GM19468 (cell line): ENCODE measurements at regions not wholly inside any gene's neighbourhood (a gene's known extent, or its start where the extent isn't known, plus 50 kb on each side); places are given as distances from the start of the nearest gene placed in this dataset.
"Not testable (repeated sequence)": the region's sequence is repeated elsewhere in the genome, so short reads cannot be mapped to it uniquely, and the experiment has no call there.

Experiments used
- ATAC-seq: cut with Tn5 transposase; IDR thresholded peaks from one replicate; pipeline ENCODE4 v1.9.1; 2021; ENCODE audit warnings: mild to moderate bottlenecking, moderate library complexity, moderate number of reproducible peaks; ENCODE audit not compliant: unreplicated experiment; ENCODE audit errors: extremely low read depth

DNA sequence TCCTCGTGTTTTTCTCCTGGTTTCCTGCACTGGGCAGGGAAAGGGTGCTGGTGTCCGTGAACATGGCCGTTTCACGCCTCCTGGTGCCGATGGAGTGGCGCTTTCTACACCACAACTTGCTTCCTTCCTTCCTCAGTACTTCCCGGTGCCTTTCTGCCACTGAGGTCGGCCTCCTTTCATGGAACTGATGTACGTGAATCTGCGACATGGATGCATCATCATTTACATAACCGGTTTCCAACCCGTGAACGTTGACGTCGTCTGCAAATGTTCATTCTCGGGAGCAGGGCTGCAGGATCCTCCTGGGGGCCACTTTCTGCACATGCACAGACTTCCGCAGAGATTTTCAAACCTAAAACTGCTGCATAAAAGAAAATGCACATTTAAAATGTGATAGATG, 474.4 kb downstream of the BRD1 start:
- ATAC-seq, result no peak

DNA sequence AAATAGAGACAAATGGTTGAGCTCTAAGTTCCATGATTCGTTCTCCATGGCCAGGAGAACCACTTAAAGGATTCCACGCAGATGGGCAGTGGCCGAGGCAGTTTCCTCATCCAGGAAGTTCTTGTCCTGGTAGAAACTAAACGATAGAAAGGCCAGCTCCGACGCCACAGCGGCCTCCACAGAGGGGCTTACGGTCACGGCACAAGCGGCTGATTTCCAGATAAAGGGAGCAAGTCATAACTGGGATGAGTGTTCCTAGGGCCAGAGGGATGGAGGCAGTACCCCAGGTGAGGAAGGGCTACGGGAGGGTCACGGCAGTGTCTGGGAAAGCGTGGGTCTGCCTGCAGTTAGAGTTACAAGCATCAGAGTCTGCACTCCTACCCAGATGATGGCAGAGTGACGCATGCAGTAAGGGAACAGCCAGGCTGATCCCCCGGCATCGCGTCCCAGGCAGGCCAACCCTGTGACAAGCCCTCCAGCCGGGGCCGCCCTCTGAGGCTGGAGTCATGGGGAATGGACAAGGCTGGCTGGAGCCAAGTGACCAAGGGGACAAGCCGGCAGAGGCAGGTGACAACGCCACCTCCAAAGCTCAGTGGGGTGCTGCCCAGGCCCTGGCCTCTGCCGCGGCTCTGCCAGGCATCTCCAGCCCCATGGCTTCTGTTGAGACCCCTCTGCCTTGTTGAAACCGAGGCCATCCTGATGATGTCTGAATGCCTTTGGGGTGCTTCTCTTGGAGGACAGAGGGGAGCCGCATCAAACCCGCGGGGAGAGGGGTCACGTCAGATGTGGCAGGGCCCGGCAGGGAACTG, 475.1 kb downstream of the BRD1 start:
- ATAC-seq, result no peak

DNA sequence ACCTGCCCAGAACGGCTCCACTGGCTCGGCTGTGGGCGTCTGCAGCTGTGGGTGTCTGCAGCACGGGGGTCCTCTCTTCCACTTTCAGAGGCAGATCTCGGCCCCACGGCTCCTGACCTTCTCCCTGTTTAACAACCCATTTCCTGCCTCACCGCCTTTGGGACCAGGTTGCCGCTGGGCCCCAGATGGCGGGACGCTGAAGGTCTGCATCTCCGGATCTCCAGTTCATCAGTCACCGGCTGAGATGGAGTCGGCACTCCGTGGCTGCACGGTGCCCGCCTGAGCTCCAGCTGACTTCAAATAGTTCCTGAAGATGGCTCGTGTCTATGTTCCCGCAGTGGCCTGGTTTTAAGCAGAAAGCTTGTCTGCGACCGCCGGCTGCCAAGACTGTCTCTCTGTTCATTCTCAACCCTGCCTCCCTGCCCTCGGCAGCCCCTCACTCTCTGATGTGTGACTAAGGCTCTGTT, 475.9 kb downstream of the BRD1 start:
- ATAC-seq, result no peak

DNA sequence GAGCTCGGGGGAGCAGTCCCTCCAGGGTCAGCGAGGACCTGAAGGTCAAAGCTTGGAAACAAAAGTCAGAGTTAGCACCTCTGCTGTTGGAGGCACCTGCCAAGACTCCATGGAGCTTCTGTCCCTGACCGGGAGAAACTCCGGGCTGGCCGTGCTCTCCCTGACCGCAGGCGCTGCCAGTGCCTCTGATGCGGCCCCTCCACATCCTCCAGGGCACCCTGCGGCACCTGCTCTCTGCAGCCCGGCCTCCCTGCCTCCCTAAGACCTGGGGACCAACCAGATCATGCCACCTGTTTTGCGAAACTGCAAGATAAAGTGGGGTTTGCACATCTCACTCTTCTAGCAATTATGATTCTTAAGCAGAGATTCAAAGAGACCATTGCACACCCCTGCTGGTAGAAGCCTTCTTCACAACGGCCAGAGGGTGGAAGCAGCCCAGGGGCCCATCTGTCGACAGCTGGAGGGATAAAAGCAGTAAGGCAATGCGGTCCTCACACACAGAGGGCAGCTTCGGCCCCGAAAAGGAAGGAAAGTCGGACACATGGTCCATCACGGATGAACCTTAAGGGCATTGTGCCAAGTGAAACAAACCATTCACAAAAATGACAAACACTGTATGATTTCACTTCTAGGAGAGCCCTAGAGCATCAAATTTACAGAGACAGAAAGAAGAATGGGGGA, 477.1 kb downstream of the BRD1 start:
- no peak for ATAC-seq

DNA sequence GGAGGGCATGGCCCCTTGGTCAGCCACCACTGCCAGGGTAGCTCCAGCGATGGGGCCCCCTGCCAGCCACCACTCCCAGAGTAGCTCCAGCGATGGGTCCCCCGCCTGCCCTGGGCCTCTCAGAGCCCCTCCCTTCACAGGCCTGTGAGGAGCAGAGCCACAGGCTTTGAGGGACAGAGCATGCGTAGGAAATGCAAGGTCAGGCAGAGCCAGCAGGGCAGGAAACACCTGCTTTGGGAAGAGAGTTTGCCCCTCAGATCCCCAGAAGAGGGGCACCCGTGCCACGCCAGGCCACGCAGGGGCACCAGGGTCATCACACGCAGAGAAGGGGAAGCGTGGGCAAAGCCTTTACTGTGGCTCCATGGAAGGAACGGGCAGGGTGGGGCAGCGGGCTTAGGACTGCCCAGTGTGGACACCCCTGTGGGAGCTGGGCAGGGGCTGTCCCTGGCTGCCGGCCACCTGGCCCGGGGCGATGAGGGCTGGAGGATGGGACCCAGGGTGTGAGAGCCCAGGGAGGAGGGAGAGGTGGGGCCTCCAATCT, 477.8 kb downstream of the BRD1 start:
- no peak for ATAC-seq

DNA sequence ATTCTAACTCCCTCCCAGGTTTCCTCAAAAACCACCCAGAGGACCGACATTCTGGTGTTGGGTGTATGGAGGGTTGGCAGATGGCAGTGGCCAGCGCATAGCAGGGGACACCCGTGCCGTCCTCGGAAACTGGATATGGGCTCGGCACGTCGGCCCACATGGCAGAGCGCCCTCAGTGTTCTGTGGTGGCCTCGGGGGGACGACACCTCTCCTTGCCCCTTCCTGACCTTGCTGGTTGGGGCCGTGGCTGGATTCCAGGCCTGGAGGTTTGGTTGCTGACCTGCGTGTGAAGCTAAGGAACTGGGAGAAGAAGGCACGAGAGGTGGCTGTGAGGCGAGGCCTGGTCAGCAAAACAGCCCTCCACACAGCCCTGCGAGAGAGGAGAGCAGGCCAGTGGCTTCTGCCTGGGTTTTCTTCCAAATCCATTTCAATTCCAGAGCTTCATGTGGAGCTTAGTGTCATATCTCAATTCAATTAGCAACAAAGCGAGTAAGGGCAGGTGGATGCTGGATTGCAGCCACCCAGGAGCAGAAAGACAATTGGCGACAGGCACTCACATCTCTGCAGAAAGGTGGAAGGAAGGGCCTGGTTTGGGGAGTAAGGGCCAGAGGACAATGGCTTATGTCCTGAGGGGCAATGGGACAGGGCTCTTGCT, 478.4 kb downstream of the BRD1 start:
- no peak for ATAC-seq

DNA sequence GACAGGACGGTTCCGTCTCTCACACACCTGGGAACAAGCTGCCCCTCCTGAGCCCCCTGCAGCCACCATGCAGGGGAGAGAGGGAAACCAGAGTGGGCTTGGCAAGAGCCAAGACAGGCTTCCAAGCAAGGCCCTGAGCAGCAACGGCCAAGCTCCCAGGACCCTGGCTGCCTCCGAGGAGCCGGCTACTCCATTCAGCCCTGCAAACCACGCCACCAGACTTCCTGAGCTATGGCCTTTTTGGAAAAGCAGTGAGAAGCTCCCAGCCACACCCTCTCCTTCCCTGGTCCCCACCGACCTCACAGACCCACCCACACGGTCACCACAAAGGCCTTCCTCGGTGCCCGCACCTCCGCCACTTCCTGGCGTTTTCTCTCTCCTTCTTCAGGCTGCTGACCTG, 479.0 kb downstream of the BRD1 start:
- ATAC-seq, result no peak

DNA sequence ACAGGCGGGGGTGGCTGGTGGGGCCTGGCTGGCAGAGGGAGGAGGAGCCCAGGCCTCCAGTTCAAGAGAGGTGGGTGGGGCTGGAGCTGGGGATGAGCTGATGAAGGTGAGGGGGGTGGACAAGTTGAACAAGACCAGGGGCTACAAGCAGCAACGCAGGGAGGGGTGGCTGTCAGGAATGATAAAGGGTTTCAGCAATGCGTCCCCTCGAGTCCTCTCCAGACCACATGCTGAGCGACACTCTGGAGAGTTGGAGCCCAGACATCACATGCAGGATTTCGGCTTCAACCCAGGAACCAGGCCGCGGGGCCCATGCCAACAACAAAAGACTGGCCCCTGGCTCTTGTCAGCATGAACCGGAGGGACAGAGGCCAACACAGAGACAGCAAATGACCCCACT, 480.3 kb downstream of the BRD1 start:
- no peak for ATAC-seq

DNA sequence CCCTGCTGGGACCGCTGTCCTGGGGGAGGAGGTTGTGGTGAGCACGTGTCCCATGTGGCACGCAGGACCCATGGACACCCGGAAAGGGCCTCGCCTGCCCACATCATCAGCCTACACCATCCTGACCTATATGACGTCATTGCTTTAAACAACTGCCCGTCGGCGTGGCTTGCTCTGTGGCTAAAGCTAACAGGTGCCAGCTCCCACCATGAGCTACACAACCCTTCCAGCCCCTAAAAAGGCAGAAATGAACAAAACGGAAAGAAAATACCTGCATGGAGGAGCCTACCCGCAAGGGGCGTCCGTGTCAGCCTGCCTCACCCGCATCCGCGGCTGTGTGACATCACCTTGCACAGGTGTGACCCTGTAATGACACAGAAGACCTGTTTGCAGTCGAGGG, 481.8 kb downstream of the BRD1 start:
- ATAC-seq, result no peak

DNA sequence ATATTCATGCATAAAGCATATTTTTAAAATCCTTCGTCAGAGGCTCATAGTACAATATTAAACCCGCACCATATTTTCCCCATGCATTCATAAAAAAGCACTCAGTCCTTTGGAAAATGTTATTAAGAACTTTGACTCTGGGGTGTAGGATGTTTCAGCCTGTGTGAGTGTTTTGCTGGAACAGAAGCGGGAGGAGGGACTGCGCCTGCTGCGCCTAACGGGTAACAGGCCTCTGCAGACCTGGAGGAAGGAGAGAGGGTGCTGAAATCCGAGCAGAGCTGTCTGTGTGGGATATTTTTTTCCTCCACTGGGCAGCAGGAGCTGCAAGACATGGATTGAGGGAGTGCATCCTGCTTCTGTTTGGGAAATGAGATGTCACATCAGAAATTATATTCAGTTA, 483.0 kb downstream of the BRD1 start:
- ATAC-seq, result no peak

DNA sequence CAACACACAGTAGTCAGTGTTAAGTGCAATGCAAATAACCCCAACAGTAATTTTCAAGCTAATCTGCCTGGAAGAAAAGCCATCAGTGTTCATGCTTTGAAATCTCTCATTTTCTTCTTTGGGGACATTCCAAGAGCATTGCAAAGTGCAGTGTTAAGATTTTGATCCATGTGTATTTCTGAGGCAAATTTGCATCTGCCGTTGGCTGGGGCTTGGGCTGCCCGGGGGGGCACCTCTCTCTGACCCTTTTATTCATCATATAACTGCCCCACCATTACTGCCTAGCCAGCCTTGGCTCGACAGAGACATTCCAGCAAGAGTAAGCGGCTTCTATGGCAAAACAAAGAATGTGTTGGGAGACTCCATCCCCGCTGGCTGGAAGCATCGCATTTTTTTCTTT, 483.5 kb downstream of the BRD1 start:
- no peak for ATAC-seq

DNA sequence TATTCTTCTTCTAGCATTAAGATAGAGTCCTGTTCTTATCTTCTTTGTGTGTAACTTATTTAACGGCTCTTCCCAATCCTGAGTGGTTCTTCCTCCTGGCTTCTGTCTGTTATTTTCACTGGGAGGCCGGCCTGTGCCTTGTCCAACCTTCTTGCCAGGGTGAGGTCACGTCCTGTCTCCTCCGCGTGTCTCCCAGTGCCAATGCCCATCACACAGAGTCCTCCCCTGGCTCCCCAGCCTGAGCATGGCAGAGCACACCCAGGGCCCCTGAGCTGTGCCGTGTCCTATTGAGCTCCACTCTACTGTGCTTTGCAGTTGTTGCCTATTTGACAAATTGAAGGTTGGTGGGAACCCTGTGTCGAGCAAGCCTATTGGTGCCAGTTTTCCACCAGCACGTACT, 487.3 kb downstream of the BRD1 start:
- no peak for ATAC-seq

DNA sequence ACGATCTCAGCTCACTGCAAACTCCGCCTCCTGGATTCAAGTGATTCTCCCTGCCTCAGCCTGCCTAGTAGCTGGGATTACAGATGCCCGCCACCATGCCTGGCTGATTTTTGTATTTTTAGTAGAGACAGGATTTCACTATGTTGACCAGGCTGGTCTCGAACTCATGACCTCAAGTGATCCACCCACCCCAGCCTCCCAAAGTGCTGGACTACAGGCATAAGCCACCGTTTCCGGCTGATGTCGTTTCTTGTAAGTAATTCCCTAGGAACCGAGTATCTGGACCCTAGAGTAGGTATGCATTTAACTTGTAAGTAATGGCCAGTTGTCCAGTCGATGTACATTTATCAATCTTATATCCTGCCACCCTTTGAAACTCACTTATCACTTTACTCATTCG, 491.2 kb downstream of the BRD1 start:
- ATAC-seq, result not testable (repeated sequence)

DNA sequence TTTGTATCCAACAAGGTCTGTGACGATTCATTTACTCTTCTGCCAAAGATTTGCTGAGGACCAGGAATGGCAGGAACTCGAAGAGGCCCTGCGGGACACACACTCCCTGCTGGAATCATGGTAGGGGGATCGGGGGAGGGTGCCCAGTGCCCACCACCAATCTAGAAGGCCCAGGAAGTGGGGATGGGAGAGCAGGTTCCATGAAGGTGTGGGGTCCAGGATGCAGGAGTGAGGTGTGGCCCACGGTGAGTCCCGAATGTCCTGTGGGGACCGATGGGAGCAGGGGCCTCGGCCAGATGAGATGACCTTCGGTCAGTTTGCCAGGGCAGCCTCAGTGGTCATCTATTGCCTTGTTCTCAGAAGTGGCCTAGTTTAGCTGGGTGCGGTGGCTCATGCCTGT, 492.7 kb downstream of the BRD1 start:
- ATAC-seq, result no peak

DNA sequence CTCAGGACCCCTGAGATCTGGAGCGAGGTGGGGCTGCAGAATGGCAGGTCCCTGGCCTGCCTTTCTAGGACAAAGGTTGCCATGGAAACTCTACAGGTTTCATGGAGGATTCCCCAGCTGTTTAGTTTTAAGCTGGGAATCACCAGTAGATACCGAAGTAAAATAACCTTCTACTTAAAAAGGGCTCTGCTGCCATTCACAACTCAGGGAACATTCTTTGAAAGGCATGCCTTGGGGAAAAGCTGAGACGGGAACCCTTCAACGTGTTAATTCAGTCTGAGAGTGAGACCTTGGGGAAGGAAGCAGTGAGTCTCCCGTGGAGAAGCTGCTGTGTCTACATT, 493.3 kb downstream of the BRD1 start:
- ATAC-seq, result no peak

DNA sequence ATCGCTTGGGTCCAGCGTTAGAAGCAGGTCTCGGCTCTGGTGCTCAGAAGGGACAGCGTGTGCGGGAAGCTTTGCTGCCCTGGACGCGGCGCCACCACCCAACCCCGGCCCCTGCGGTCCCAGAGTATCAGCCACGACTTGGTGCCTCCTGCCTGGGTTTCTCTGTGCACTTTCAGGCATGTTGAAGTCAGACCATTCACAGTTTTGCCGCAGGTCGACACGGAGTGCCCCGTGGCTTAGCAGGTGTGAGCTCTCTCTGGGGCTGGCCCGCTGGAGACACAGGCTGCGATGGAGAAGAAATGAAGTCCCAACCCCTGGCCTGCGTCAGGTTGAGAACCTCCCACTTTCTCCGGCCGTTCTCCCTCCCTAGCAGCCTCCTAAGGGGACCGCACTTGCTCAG, 494.5 kb downstream of the BRD1 start:
- no peak for ATAC-seq

DNA sequence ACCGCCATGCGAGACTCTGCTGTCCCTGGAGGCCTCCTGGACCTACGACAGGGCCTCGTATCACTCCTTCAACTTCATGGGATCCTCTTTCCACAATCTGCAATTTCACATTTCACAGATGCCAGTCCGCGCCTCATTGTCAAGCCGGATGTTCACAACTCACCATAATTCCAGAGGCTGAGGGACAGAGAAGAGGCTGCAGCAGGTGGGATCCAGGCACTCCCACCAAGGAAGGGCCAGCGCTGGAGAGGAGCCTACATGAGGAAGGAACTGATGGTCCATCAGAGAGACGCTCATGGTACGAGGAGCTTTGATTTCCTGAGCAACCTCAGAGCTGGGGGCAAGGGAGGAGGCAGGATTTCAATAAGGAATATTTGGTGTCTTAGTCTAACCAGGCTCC, 495.0 kb downstream of the BRD1 start:
- no peak for ATAC-seq

DNA sequence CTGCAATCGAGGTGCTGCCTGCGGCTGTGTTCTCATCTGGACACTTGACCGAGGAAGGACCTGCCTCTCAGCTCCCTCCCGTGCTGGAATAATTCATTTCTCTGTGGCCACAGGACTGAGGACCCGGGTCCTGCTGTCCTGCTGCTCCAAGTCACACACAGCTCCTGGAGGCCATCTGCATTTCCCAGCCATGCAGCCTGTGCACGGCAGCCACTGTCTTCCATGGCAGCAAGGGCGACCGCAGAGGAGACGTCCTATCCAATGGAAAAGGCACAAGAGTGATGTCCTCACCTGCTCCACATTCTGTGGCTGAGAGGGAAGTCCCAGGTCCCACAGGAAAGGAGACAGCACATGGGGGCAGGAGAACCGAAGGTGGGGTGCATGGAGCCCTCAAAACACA, 495.8 kb downstream of the BRD1 start:
- ATAC-seq, result no peak

DNA sequence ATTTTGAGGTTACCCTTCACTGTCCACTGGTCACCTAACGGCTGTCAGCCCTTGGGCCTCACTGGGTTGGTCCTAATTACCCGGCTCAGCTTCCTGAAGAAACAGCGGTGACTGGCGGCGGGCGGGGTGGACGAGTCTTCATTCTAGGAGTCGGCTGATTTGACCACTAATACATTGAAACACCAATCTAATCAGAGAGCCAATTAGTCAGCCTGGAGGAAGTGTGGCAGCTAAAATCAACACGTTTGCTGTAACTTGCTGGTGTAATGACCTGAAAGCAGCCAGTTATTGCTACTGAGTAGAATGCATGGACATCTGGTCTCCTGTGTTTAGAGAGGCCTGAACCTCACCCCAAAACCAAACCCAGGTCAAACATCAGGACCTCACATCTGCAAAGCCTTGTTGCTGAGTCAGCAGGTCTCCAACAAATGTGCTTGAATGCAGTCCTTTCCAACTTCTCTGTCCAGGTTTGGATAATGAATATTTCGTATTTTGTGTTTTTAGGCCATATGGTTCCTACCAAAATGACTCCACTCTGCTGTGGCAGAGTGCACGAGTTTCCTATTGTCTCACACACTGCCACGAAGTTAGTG, 496.4 kb downstream of the BRD1 start:
- no peak for ATAC-seq

DNA sequence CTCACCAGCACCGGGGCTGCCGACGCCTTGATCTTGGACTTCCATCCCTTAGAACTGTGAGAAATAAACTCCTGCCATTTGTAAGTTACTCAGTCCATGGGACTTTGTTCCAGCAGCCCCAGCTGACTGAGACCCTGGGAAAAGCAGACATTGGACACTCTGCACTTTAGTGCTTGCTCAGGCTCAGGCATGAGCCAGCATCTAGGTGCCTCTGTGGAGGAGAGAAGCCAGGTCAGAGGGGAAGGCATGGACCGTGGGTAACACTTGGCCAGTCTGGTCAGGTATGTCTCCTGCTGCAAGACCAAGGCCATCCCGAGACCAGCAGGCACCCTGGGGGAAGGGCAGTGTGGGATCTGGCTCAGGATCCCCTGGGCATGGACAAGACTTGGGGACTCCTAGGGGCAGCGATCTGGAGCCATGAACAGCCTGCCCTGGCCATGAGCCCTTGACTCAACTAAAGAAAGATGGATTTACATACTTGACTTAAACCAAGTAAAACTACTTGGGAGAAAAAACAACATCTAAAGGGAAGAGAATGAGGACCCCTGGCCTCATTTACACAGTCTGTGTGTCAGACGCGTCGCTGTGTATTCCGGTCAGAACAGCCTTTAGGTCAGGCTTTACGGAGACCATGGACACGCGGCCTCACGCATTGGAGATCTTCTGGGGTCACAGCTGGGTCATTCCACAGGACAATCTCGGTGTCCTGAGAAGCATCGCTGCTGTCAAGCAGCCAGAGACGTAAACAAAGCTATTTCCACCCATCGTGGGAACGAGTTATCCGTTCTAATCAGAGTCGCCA, 497.1 kb downstream of the BRD1 start:
- ATAC-seq, result no peak
